Germinal center (tissue), 1 donor: ENCODE measurements at regions not wholly inside any gene's neighbourhood (a gene's known extent, or its start where the extent isn't known, plus 50 kb on each side); places are given as distances from the start of the nearest gene placed in this dataset.
"Not testable (repeated sequence)": the region's sequence is repeated elsewhere in the genome, so short reads cannot be mapped to it uniquely, and the experiment has no call there.

Experiments
- DNase-seq: peaks from one replicate; pipeline ENCODE4 v3.0.0; 2012; ENCODE audit warnings: mixed read lengths, low spot score

DNA sequence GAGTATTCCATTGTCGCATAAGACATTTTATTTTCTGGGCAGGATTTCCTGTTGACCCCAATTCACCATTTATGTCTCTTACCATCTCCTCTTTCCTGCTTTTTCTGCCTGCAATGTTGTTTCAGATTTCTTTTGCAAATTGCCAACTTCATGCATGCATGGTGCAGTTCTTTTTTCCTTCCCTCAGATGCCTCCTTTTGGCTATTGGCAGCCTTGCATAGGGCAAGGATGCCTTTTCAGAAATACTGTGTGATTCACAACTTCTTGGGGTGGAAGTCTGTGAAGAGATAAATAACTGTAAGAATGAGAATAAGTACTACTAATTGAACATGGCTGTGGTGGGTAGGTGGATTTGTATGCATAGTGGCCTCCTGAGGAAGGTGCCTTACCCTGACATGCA lies 116.7 kb downstream of the SOX4 start:
- DNase-seq, result no peak

DNA sequence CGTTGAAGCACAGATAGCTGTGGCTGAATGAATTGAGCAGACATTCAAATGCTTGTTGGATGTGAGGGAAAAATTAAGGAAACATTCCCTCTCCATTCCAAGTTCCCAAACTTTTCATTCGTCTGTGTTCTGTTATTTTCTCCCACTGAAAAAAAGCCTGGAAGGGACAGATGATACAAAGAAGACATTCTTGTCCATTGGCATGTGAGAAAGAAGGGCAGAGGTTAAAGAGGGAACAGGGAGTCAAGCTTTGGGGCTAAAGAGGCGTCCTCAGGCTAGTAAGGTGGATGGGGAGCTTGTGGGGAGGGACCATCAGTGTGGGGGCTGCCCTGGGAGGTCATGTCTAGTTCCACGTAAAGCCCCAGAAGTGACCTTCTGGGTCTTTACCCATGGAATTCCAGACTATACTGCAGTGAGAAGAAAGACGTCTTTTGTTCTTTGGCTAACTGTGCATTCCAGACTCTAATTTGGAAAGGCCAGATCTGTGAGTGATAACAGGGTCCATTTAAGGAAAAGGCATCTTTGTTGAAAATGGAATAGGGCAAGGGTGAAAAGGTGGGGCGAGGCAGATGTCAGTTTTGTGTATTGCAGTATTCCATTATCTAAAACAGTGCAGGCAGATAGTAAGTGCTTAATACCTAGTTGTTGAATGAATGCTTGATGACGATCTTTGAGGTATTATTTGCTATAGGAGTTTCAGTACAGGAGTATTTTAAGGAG lies 117.5 kb downstream of the SOX4 start:
- no peak for DNase-seq

DNA sequence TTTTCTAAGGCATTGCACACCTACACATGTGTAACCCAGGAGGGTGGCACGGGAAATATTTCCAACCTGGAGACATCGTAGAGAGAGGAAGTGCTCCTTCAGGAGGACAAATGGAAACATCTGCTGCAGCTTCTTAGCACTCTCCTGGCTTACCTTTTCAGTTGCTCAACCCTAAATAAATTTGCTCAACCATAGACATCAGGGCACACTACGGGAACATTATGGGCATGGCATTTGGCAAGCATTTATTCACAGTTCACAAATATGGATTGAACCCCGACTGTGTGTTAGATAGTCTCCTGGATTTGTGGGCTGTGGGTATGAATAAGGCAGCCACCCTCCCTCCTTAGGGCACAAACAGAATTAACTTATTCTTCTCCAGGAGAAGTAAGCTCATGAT lies 118.7 kb downstream of the SOX4 start:
- DNase-seq, result no peak

DNA sequence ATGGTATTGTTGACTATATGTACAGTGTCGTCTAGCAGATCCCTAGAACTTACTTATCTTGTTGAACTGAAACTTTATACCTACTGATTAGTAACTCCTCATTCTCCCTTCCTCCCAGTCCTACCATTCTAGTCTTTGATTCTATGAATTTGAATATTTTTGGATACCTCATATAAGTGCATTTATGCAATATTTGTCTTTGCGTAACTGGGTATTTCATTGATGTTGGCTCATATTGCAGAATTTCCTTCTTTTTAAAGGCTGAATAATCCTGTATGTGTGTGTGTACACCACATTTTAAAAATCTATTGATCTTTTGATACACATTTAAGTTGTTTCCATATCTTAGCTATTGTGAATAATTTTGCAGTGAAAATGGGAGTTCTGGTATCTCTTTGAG lies 119.9 kb downstream of the SOX4 start:
- DNase-seq, result no peak

DNA sequence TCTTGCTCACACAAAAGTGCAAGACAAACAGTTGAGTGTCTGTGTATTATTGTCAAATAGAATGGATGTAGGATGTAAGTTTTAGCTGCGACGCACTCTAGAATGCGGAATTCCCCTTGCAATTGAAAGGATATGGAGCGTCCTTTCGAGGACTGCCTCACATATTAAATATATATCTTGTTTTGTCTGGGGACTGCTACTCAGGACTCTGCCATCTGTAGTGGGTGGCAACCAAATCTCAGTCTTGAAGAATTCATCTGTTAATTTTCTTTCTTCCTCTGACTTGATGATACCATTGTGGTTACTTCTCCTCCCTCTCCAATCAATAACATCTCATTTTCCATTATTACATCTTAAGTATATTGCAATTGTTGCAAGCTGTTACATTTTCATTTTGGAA lies 121.6 kb downstream of the SOX4 start:
- no peak for DNase-seq

GRCh38 chr6:21722510-21722909 lies 129.0 kb downstream of the SOX4 start:
- no peak for DNase-seq

DNA sequence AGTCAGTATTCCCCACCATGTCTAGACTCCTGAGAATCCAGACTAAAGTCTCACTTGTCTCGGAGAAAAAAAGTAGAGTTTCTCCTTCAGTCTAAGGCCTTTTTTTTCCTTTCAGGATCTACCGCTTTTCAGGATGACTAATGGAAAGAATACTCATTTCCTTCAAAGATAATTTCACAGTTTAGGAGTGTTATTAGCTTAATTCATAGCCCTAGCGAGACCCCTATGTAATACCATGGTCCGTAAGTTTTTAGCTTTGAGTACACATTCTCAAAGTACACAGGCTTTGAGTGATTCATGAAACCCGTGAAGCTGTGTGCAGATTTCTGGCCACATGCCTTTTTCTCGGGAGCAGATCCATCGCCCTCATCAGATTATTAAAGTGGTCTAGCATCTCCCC lies 133.1 kb downstream of the SOX4 start:
- no peak for DNase-seq

GRCh38 chr6:21728141-21728540 lies 134.6 kb downstream of the SOX4 start:
- no peak for DNase-seq

DNA sequence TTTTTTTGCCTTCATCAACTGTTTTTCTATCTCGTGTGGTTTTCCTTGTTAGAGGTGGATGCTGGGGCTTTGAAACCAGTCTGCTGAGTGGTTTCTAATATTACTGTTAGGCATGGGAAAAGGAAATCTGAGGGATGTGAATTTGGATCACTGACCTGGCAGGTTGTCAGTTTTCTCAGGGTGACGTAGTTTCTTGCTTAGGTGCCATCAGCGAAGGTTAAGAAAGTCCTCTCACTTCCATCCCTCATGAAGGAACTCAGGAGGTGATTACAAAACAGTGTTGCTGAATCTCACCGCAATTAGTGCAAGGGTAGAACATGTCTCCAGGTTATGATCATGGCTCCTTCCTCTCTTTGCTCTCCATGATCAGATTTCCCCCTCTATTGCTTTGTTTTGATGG lies 135.9 kb downstream of the SOX4 start:
- DNase-seq, result no peak

- no peak for DNase-seq
These were observed 137.0 kb downstream of the SOX4 start for GRCh38 chr6:21730533-21730932.

DNA sequence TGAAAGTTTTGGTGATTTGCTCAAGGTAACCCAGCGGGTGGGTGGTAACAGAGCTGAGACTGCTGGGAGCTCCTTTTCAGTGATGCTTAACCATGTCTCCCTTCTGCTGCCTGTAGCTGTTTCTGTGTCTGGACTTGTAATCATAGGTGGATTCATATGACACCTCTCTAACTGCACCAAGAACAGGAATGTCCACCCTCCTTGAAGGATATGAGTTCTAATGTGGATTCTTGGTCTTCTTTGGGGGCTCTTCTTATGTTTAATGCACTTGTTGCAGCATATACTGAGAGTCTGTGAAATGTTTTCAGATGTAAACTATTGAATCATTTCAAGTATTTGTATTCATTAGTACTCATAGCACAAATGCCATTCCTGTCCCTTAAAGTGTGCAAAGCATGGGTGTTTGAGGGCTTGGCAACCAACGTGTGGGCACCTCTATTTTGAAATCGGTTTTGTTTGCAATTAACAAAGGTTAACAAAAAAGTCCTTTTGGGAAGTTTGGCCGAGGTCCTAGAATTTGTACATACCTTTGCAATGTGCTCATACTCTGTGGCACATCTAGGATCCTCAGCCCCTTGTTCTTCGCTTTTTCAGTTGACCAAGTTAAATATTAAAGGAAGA lies 138.0 kb downstream of the SOX4 start:
- DNase-seq, result no peak

DNA sequence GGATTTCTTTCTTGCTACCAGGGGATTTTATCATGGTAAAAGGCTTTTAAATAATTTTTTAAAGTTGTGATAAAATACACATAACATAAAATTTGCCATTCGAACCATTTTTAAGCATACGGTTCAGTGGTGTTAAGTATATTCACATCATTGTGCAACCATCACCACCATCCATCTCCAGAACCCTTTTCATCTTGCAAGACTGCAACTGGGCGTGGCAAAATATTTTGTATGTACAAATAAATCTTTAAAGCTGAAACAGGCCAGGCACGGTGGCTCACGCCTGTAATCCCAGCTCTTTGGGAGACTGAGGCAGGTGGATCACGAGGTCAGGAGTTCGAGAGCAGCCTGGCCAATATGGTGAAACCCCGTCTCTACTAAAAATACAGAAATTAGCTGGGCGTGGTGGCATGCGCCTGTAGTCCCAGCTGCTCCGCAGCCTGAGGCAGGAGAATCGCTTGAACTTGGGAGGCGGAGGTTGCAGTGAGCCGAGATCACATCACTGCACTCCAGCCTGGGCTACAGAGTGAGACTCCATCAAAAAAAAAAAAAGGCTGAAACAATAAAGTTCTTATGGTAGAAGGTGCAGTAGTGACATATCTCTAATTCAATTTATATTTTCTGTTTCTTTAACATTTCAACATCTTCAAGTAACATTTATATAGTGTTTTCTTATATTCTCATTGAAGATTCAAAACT lies 138.6 kb downstream of the SOX4 start:
- DNase-seq, result not testable (repeated sequence)

DNA sequence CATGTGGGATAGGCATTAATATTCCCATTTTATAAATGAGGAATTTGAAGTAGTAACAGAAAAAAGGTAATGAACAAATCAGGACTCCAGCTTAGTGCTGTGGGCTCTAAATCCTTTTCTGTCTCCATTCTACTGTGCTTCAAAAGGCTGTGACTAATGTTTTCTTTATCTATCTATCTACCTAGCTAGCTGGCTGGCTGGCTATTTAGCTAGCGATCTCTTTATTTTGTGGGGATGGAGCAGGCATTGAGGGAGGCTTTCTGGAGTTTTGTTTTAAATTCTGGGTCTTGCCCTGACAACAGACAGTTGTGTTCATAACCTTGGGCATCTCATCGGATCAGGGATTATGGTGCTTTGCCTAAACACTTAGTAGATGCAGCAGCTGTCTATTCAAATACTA lies 139.2 kb downstream of the SOX4 start:
- DNase-seq, result no peak

DNA sequence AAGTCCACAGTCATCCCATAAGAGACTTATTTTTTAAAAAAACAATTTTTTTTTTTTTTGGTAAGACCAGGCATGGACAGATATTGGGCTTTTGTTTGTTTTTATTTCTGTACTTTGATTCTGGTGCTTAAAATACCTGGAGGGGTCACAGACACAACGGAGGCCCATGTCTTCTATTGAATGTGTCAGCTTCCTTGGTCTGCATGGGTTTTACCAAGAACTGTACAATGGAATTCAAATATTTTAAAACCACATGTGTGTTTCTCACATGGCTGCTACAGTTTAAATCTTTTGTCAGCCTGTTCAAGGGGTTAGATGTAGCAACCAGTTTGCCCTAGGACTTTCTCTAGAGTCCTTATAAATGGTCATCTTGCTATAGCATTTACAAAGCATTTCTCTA lies 139.8 kb downstream of the SOX4 start:
- no peak for DNase-seq

GRCh38 chr6:21734204-21734603 lies 140.7 kb downstream of the SOX4 start:
- DNase-seq, result no peak

DNA sequence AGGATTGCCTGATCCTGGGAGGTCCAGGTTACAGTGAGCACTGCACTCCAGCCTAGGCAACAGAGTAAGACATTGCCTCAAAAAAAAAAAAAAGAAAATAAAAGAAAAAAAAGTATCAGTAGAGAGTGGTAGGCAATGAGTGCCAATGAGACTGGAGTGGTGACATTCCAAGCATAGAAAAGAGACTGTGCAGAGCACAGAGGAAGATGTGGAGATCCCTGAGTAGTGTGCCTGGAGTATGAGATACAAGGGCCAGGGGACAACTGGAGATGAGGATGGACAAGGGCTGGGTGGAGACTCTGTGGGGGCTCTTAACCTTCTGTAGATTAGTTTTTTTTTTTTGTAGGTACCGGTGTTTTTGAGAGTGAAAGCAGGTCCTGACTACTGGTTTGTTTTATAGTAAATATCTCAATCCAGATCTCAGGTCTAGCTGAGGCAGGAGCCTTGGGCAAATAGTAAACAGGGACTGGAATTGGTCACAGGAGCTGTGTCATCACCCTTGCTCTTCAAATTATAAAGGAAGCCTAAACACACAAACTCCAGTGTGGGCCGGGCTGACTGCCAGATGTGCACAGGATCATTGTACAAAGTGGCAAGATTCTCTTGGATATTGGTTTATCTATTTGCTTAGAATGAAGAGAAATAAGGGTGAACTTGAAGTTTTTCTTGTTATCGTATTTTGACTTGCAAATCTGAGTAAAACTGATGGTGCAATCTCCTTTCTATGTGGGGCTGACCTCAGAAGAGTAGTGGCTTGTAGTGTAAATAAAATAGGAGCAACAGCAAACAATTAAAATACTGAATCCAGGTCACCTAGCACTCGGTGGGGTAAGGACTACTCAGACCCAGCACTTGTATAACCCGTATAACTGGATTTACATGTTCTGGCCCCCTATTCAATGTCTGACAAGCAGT lies 144.9 kb downstream of the SOX4 start:
- no peak for DNase-seq

- DNase-seq, result no peak
These were observed 145.7 kb downstream of the SOX4 start for GRCh38 chr6:21739241-21739640.

DNA sequence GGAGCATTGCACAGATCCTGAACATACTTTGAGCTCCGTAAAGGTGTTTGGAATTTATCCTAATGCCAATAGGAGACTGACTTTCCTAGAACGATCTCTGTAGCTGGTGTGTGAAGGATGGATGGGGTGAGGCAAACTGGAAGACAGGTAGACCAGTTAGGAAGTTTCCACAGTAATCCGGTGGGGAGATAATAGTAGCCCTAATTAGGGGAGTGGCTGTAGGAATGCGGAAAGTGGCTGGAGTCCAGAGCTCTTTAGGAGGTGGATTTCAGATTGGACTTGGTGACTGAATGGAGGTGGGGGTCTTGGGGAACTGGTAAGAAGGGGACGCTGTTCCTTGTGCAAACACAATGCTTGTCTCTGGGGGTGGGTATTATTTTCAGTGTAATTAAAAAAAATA lies 146.3 kb downstream of the SOX4 start:
- no peak for DNase-seq

DNA sequence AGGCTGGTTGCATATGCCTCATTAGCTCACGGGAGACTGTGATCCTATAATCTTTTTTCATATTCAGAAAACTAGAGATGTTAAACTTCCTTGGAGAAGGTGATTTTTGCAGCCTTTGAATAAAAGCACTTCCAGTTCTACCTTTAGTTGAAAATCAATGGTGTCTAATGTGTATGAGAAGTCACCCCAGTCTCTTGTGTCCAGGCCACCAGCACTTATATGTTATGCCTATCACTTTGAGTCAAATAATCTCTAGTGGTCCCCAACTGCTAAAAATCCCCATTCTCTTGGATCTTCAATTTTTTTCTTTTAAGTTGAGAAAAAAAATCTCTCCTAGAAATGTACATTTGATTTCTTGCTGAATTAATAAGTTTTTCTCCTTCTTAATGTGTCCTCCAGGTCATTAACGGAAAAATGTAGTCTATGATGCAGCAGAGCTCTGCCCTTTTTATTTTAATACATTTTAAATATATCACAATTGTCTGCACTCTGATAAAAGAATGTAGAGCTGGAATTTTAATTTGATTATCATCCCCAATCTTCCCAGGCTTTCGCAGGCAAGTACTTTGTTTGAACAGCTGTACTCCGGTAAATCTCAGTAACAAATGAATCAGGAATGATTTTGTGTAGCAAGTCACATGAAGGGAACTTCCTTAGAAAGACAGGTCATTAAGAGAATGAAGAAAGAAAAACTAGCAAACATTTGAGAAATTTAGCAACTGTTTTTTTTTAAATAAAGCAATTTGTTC lies 147.0 kb downstream of the SOX4 start:
- no peak for DNase-seq

DNA sequence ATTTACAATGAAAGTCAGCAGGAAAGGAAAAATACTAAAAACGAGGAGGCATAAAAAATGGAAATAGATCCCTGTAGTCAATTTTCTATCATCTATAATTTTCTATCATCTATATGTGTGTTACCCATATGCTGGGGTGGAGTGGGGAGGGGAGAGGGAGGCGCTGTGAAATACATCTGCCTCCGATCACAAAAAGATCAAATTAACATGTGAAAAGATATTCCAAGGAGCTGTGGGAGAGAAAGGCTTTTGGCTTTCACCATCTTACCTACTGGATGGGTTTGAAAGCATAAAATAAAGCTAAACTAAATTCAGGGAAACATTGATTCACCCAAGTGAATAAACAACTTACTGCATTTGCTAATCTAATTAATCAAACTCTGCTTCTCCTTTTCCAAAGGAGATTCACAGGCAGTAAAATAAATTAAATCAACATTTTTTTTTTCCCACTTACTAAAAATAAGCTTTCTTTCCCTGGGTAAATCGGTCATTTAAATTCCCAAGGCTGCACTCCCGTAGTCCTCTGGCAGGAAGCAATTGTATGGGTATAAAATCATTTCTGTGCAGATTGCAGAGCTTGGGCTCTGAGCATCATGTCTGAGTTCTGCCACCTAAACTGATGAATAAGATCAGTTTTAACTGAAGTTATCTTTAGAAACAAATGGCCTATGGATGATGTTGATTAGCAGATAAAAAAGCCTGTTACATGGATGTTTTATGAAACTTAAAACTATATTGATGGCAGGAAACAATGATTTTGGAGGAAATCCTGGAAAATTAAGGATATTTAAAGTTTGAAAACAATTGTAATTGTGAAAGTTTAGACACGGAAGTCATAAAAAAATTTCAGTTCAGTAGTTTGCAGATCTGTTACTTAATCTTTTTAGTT lies 147.9 kb downstream of the SOX4 start:
- DNase-seq, result no peak

GRCh38 chr6:21742238-21742660 lies 148.7 kb downstream of the SOX4 start:
- no peak for DNase-seq
